NCI-H1436 (cell line): ENCODE measurements at regions not wholly inside any gene's neighbourhood (a gene's known extent, or its start where the extent isn't known, plus 50 kb on each side); places are given as distances from the start of the nearest gene placed in this dataset.

ENCODE experiments used
- DNase-seq: peaks from one replicate; lab custom pipeline; 2025; lab: John Stamatoyannopoulos, UW

- DNase-seq: peak; percentile 4
Observed at GRCh38 chr15:80308002-80308401, 56.0 kb upstream of the CTXND1 start.

GRCh38 chr15:80309769-80310384, 57.9 kb upstream of the CTXND1 start:
- DNase-seq: no peak

GRCh38 chr15:80310776-80311175, 58.8 kb upstream of the CTXND1 start:
- DNase-seq: no peak

GRCh38 chr15:80315289-80315987, 63.4 kb upstream of the CTXND1 start:
- no peak for DNase-seq

- DNase-seq: no peak
Observed at GRCh38 chr15:80317389-80318182, 65.6 kb upstream of the CTXND1 start.

- DNase-seq: no peak
Observed at GRCh38 chr15:80321853-80322252, 69.8 kb upstream of the CTXND1 start.

GRCh38 chr15:80323285-80323684, 71.3 kb upstream of the CTXND1 start:
- DNase-seq: no peak

- DNase-seq: no peak
Observed at GRCh38 chr15:80324545-80325080, 72.6 kb upstream of the CTXND1 start.

GRCh38 chr15:80325206-80325605, 73.2 kb upstream of the CTXND1 start:
- no peak for DNase-seq

- DNase-seq: no peak
Observed at GRCh38 chr15:80326270-80326669, 74.3 kb upstream of the CTXND1 start.

GRCh38 chr15:80328496-80328895, 75.7 kb upstream of the ARNT2 start:
- no peak for DNase-seq

GRCh38 chr15:80331886-80332406, 72.2 kb upstream of the ARNT2 start:
- DNase-seq: no peak

- no peak for DNase-seq
Observed at GRCh38 chr15:80333261-80333660, 70.9 kb upstream of the ARNT2 start.

- no peak for DNase-seq
Observed at GRCh38 chr15:80334521-80334920, 69.7 kb upstream of the ARNT2 start.

GRCh38 chr15:80339601-80340000, 64.6 kb upstream of the ARNT2 start:
- no peak for DNase-seq

GRCh38 chr15:80342148-80342547, 62.0 kb upstream of the ARNT2 start:
- DNase-seq: no peak

GRCh38 chr15:80343554-80343992, 60.6 kb upstream of the ARNT2 start:
- no peak for DNase-seq

- DNase-seq: no peak
Observed at GRCh38 chr15:80350941-80351610, 53.1 kb upstream of the ARNT2 start.
